Endothelial cell of umbilical vein (primary cell): ENCODE measurements at regions not wholly inside any gene's neighbourhood (a gene's known extent, or its start where the extent isn't known, plus 50 kb on each side); places are given as distances from the start of the nearest gene placed in this dataset.

Experiments
- BruUV-seq: library from RNA; stranded (reverse); fragments of 400-500 nt; replicated peaks from 2 replicates; lab custom pipeline; 2021; lab: Mats Ljungman, UMichigan
- CTCF ChIA-PET: fragments of 300-600, 350-600 bp; sonication (Branson Sonifier 250); formaldehyde crosslinking; loops from one replicate; lab custom pipeline; 2021; ENCODE audit warnings: antibody characterized with exemption, inconsistent platforms; lab: Charles Lee
- POLR2A ChIA-PET: fragments of 300-600, 350-600 bp; sonication (Branson Sonifier 250); formaldehyde crosslinking; loops from one replicate; lab custom pipeline; 2021; ENCODE audit warnings: antibody characterized with exemption, inconsistent platforms; lab: Charles Lee
- DNase-seq: peaks from one replicate; pipeline ENCODE4 v3.0.0-alpha.2; 2011; ENCODE audit warnings: low read depth, low spot score
- FAIRE-seq: peaks from 2 replicates; lab custom pipeline; 2011; peaks lifted over from hg19 to GRCh38; lab: Jason Lieb, UNC
- H2AFZ ChIP-seq: 2 replicates; pipeline ENCODE4 v1.6.0; 2012; ENCODE audit warnings: low read depth, low read length, control low read depth, inconsistent platforms
- H3K27ac ChIP-seq: 2 replicates; pipeline ENCODE4 v1.5.1; 2011; ENCODE audit warnings: low read depth, mild to moderate bottlenecking, control low read depth, low read length, moderate library complexity; ENCODE audit not compliant: insufficient read depth
- H3K27me3 ChIP-seq, 2 experiments: 2 replicates each; pipeline versions ENCODE4 v1.6.0 to v1.6.1; 2011; ENCODE audit warnings: low read length in 2 of 2, mixed read lengths in 1 of 2; ENCODE audit not compliant: control insufficient read depth in 2 of 2, insufficient read depth in 2 of 2
- H3K36me3 ChIP-seq, 2 experiments: 2 replicates in 1 of 2; 3 replicates in 1 of 2; pipeline ENCODE4 v1.5.1; 2011; ENCODE audit warnings: low read length in 2 of 2, mild to moderate bottlenecking in 1 of 2, moderate library complexity in 1 of 2; ENCODE audit not compliant: control insufficient read depth in 2 of 2, insufficient read depth in 2 of 2; ENCODE audit errors: extremely low read depth in 1 of 2
- H3K4me1 ChIP-seq: 3 replicates; pipeline ENCODE4 v1.5.1; 2011; ENCODE audit warnings: mild to moderate bottlenecking, low read length; ENCODE audit not compliant: control insufficient read depth, insufficient read depth; ENCODE audit errors: extremely low read depth
- H3K4me2 ChIP-seq: 2 replicates; pipeline ENCODE4 v1.6.1; 2011; ENCODE audit warnings: low read length, control low read depth, mixed read lengths; ENCODE audit not compliant: insufficient read depth
- H3K4me3 ChIP-seq, 3 experiments: fragments of 200-600 bp in 1 of 3; sonication (generic), shearing (Covaris generic) in 1 of 3; replicated peaks in 1 of 3; 2 replicates each; pipeline ENCODE4 v1.5.1; 2011 to 2016; ENCODE audit warnings: control low read depth in 3 of 3, low read length in 3 of 3, mild to moderate bottlenecking in 2 of 3, inconsistent platforms in 1 of 3, low read depth in 1 of 3, moderate library complexity in 1 of 3; ENCODE audit not compliant: insufficient read depth in 1 of 3
- H3K79me2 ChIP-seq: 2 replicates; pipeline ENCODE4 v1.6.0; 2012; ENCODE audit warnings: low read length, inconsistent platforms; ENCODE audit not compliant: control insufficient read depth, insufficient read depth
- H3K9ac ChIP-seq: replicated peaks from 2 replicates; pipeline ENCODE3; 2011; ENCODE audit warnings: low read length, control low read depth; ENCODE audit not compliant: insufficient read depth; ENCODE audit errors: extremely low read depth
- H3K9me1 ChIP-seq: replicated peaks from 3 replicates; pipeline ENCODE4 v1.6.0; 2011; ENCODE audit warnings: mild to moderate bottlenecking, low read length; ENCODE audit not compliant: control insufficient read depth, insufficient read depth; ENCODE audit errors: extremely low read depth
- H3K9me3 ChIP-seq: replicated peaks from 2 replicates; pipeline ENCODE4 v1.5.1; 2012; ENCODE audit warnings: low read length, inconsistent platforms; ENCODE audit not compliant: control insufficient read depth, insufficient read depth
- H4K20me1 ChIP-seq: replicated peaks from 2 replicates; pipeline ENCODE3; 2011; ENCODE audit warnings: mild to moderate bottlenecking, low read length; ENCODE audit not compliant: control insufficient read depth, insufficient read depth; ENCODE audit errors: extremely low read depth
- CTCF ChIP-seq, 2 donors: IDR thresholded peaks; 1 replicate in 1 of 2; 2 replicates in 1 of 2; pipeline ENCODE4 v1.5.1; 2011; ENCODE audit warnings: low read length in 2 of 2, mild to moderate bottlenecking in 2 of 2, moderate library complexity in 2 of 2, control low read depth in 1 of 2, inconsistent platforms in 1 of 2, low read depth in 1 of 2; ENCODE audit not compliant: insufficient read depth in 1 of 2; ENCODE audit errors: extremely low read depth in 1 of 2
- EZH2 ChIP-seq: IDR thresholded peaks from 2 replicates; pipeline ENCODE4 v1.6.1; 2012; ENCODE audit warnings: borderline replicate concordance, low read depth, mild to moderate bottlenecking, moderate library complexity, low read length, inconsistent platforms; ENCODE audit not compliant: severe bottlenecking
- FOS ChIP-seq: IDR thresholded peaks from 2 replicates; pipeline ENCODE4 v1.6.1; 2011; ENCODE audit warnings: mild to moderate bottlenecking, low read length, moderate library complexity, borderline replicate concordance; ENCODE audit not compliant: insufficient read depth
- GATA2 ChIP-seq: IDR thresholded peaks from 2 replicates; pipeline ENCODE4 v1.7.0; 2011; ENCODE audit warnings: low read depth, mild to moderate bottlenecking, moderate library complexity, mixed read lengths, low read length; ENCODE audit not compliant: insufficient read length, insufficient read depth
- JUN ChIP-seq: IDR thresholded peaks from 2 replicates; pipeline ENCODE4 v1.6.1; 2011; ENCODE audit warnings: borderline replicate concordance, low read depth; ENCODE audit not compliant: insufficient read length, insufficient read depth
- MYC ChIP-seq: IDR thresholded peaks from one replicate; pipeline ENCODE4 v1.6.1; 2011; ENCODE audit warnings: mild to moderate bottlenecking, low read depth, low read length
- POLR2A ChIP-seq: IDR thresholded peaks from 2 replicates; pipeline ENCODE4 v1.6.1; 2012; ENCODE audit warnings: low read depth, mild to moderate bottlenecking, control low read depth, low read length
- POLR2AphosphoS5 ChIP-seq: IDR thresholded peaks from 2 replicates; pipeline ENCODE4 v1.6.1; 2012; ENCODE audit warnings: low read depth, mild to moderate bottlenecking, control low read depth, low read length, moderate library complexity; ENCODE audit not compliant: insufficient read depth
- dilution Hi-C: fragments of 300-500 bp; cut with MboI; formaldehyde crosslinking; loops from one replicate; pipeline ENCODE4 v1.15.0; 2019; ENCODE audit warnings: low sequenced_read_pairs; ENCODE audit not compliant: extremely low pct_ligation_motif_present
- intact Hi-C: fragments of 100-400 bp; cut with micrococcal nuclease; formaldehyde crosslinking; loops from one replicate; pipeline ENCODE4 v1.10.0; 2022
- TF ChIP-seq, protein P1 (sequence below): IDR thresholded peaks from 2 replicates; pipeline ENCODE4 v1.6.1; 2011; ENCODE audit not compliant: insufficient read depth, insufficient read length

- Histone ChIP-seq H3K27ac (no peak overlapping the region), H3K9ac (no peak overlapping the region)
- dilution Hi-C loops, result no loop called here
These were observed 514.5 kb upstream of the GJE1 start for GRCh38 chr6:141618180-141618581.

More at GRCh38 chr6:141618180-141618581, 514.5 kb upstream of the GJE1 start:
- Histone ChIP-seq H4K20me1 (no peaks in the 10 kb centered on the region), H3K9me3 (no peaks in the 10 kb centered on the region), H3K36me3 (no peaks in the 10 kb centered on the region), H3K4me3 (no peak overlapping the region), H3K27me3 (no peaks in the 10 kb centered on the region), H3K4me2 (no peak overlapping the region), H3K4me1 (no peaks in the 10 kb centered on the region), H3K79me2 (no peaks in the 10 kb centered on the region), H3K9me1 (no peaks in the 10 kb centered on the region), H2AFZ (no peak overlapping the region)
- FAIRE-seq (no peak), DNase-seq (no peak)
- intact Hi-C loops, result no loop called here
- CTCF ChIA-PET, result no interaction called here
- POLR2A ChIA-PET, result no interaction called here
- BruUV-seq, result no TSS peak
- TF ChIP-seq POLR2A, result no peak
- TF ChIP-seq JUN, result no peak
- no peak for TF ChIP-seq POLR2AphosphoS5
- no peak for TF ChIP-seq FOS
- no peak for TF ChIP-seq MYC
- no peak for TF ChIP-seq GATA2
- TF ChIP-seq CTCF (IDR thresholded peaks at IDR 0.05; ENCODE audit: extremely low read depth in 1 of 2, insufficient read depth in 1 of 2, low read depth in 1 of 2, low read length in 2 of 2), result no peak
- TF ChIP-seq, protein P1, sequence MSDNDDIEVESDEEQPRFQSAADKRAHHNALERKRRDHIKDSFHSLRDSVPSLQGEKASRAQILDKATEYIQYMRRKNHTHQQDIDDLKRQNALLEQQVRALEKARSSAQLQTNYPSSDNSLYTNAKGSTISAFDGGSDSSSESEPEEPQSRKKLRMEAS, result no peak
- TF ChIP-seq EZH2, result no peak
